Karpas-422 (cell line): ENCODE measurements at regions not wholly inside any gene's neighbourhood (a gene's known extent, or its start where the extent isn't known, plus 50 kb on each side); places are given as distances from the start of the nearest gene placed in this dataset.

Experiments
- DNase-seq: peaks from one replicate; pipeline ENCODE4 v3.0.0-alpha.2; 2015
- H2AFZ ChIP-seq: fragments of 200-600 bp; sonication (generic); 2 replicates; pipeline ENCODE4 v1.6.1; 2014; ENCODE audit warnings: antibody characterized with exemption, low read length, mixed read lengths
- H3K27ac ChIP-seq: fragments of 200-600 bp; sonication (generic); 2 replicates; pipeline ENCODE4 v1.5.1; 2014; ENCODE audit warnings: mild to moderate bottlenecking, low read length, moderate library complexity
- H3K27me3 ChIP-seq: fragments of 200-600 bp; sonication (generic); 2 replicates; pipeline ENCODE4 v1.6.1; 2014; ENCODE audit warnings: low read length, mixed read lengths
- H3K36me3 ChIP-seq: fragments of 200-600 bp; sonication (generic); 2 replicates; pipeline ENCODE4 v1.6.1; 2014; ENCODE audit warnings: low read length, mixed read lengths; ENCODE audit not compliant: insufficient read depth
- H3K4me1 ChIP-seq: fragments of 200-600 bp; sonication (generic); 2 replicates; pipeline ENCODE4 v1.6.1; 2014; ENCODE audit warnings: mild to moderate bottlenecking, low read length, mixed read lengths
- H3K4me2 ChIP-seq: fragments of 200-600 bp; sonication (generic); 2 replicates; pipeline ENCODE4 v1.6.1; 2014; ENCODE audit warnings: low read length, low read depth, mild to moderate bottlenecking; ENCODE audit not compliant: poor library complexity, severe bottlenecking
- H3K4me3 ChIP-seq: fragments of 200-600 bp; sonication (generic); 2 replicates; pipeline ENCODE4 v1.5.1; 2014; ENCODE audit warnings: mild to moderate bottlenecking, antibody characterized with exemption, low read length, mixed read lengths
- H3K79me2 ChIP-seq: fragments of 200-600 bp; sonication (generic); 2 replicates; pipeline ENCODE4 v1.6.1; 2014; ENCODE audit warnings: mild to moderate bottlenecking, low read length, mixed read lengths
- H3K9ac ChIP-seq: fragments of 200-600 bp; sonication (generic); 2 replicates; pipeline ENCODE4 v1.6.0; 2014; ENCODE audit warnings: low read length
- H3K9me2 ChIP-seq: fragments of 200-600 bp; sonication (generic), shearing (Covaris generic); replicated peaks from 2 replicates; pipeline ENCODE4 v1.6.0; 2014; ENCODE audit warnings: mild to moderate bottlenecking, low read length, moderate library complexity; ENCODE audit not compliant: insufficient read depth
- H3K9me3 ChIP-seq: fragments of 300-700, 200-600 bp; sonication (generic); 2 replicates; pipeline ENCODE4 v1.6.1; 2014; ENCODE audit warnings: low read length, mixed read lengths
- H4K20me1 ChIP-seq: fragments of 200-600 bp; sonication (generic); 2 replicates; pipeline ENCODE4 v1.6.1; 2014; ENCODE audit warnings: mild to moderate bottlenecking, antibody characterized with exemption, low read length, low read depth; ENCODE audit not compliant: insufficient read depth

- Histone ChIP-seq H3K4me3 (no peak overlapping the region), H3K4me1 (no peaks in the 10 kb centered on the region), H3K9ac (no peak overlapping the region), H3K36me3 (peaks cover 7% of the 10 kb centered on the region; the same call in 1 of the 2 replicates), H3K27me3 (0 out of 2 replicates have a peak, but pooled peaks cover 5% of the 10 kb centered on the region), H4K20me1 (no peaks in the 10 kb centered on the region), H3K9me2 (no peaks in the 10 kb centered on the region), H3K79me2 (no peaks in the 10 kb centered on the region), H3K27ac (no peak overlapping the region), H2AFZ (no peak overlapping the region), H3K4me2 (no peak overlapping the region), H3K9me3 (peaks cover 14% of the 10 kb centered on the region)
- no peak for DNase-seq
Measured at GRCh38 chr14:104496095-104496494, 83.5 kb upstream of the C14orf180 start.

DNA sequence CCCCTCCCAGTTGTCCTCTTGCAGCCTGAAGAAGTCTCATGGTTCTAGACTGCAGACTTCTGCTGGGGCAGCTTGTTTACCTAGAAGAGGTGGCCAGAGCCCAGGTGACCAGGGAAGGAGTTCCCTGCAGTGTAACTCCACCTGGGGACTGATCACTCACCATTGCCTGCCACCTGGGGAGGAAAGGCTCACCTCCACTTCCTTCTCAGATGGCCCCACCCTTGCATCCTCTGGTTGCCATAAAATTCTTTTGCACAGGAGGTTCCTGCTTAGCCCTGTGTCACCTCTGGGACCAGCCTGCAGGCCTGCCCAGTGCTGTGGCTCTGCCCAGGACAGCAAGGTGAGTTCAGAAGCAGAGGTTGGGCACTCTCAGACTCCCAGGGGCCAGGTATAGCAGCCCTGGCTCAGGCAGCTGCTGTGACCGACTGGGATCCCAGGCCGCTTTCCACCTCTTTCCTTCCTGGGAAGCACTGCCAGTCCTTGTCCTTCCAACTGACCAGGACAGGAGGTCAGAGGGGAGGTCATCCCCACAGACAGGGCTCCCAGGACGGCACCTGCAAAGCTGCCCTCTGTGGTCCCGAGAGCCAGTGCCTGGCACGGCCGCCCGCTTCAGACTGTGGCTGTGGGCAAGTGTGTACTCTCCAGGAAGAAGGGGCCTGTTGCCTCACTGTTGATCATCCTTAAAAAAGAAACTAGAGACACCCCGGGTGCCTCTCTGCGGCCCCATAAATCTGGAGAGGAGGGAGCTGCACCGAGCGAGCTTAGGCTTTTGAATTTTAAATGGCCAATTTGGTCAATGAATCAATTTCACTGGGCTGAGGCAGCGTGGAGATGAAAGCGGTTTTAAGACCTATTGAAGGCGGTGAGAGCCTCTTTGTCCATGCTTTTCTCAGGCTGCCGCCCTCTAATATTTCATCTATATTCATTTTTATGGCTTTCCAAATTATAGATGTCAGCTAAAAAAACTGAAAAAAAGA, 79.5 kb upstream of the C14orf180 start:
- H3K79me2 ChIP-seq, result no peaks in the 10 kb centered on the region
- no peaks in the 10 kb centered on the region for H4K20me1 ChIP-seq
- peaks cover 1% of the 10 kb centered on the region; the same call in 1 of the 2 replicates for H3K36me3 ChIP-seq
- H3K27me3 ChIP-seq, result 0 out of 2 replicates have a peak, but pooled peaks cover under 1% of the 10 kb centered on the region
- H2AFZ ChIP-seq, result no peak overlapping the region
- peaks cover 9% of the 10 kb centered on the region for H3K9me3 ChIP-seq
- H3K4me2 ChIP-seq, result no peak overlapping the region
- H3K9me2 ChIP-seq, result no peaks in the 10 kb centered on the region
- H3K9ac ChIP-seq, result no peak overlapping the region
- H3K4me3 ChIP-seq, result no peak overlapping the region
- no peak overlapping the region for H3K27ac ChIP-seq
- peaks cover 3% of the 10 kb centered on the region; the same call in 1 of the 2 replicates for H3K4me1 ChIP-seq
- no peak for DNase-seq

GRCh38 chr14:104502060-104502459, 77.5 kb upstream of the C14orf180 start:
- no peaks in the 10 kb centered on the region; the same call in 1 of the 2 replicates for H4K20me1 ChIP-seq
- H2AFZ ChIP-seq, result no peak overlapping the region
- H3K9me2 ChIP-seq, result no peaks in the 10 kb centered on the region
- DNase-seq, result no peak
- peaks cover 22% of the 10 kb centered on the region for H3K4me1 ChIP-seq
- no peaks in the 10 kb centered on the region for H3K36me3 ChIP-seq
- no peak overlapping the region for H3K9ac ChIP-seq
- no peak overlapping the region for H3K27ac ChIP-seq
- no peak overlapping the region for H3K4me3 ChIP-seq
- H3K9me3 ChIP-seq, result no peaks in the 10 kb centered on the region
- no peaks in the 10 kb centered on the region for H3K79me2 ChIP-seq
- H3K4me2 ChIP-seq, result no peak overlapping the region
- no peaks in the 10 kb centered on the region for H3K27me3 ChIP-seq

- Histone ChIP-seq H4K20me1 (no peaks in the 10 kb centered on the region; the same call in 1 of the 2 replicates), H3K9ac (no peak overlapping the region), H3K9me2 (no peaks in the 10 kb centered on the region), H3K36me3 (no peaks in the 10 kb centered on the region), H2AFZ (no peak overlapping the region), H3K4me2 (no peak overlapping the region), H3K79me2 (no peaks in the 10 kb centered on the region), H3K4me1 (peaks cover 34% of the 10 kb centered on the region), H3K27me3 (no peaks in the 10 kb centered on the region), H3K27ac (no peak overlapping the region), H3K9me3 (no peaks in the 10 kb centered on the region), H3K4me3 (no peak overlapping the region)
- no peak for DNase-seq
Measured at GRCh38 chr14:104503691-104504090, 75.9 kb upstream of the C14orf180 start.

DNA sequence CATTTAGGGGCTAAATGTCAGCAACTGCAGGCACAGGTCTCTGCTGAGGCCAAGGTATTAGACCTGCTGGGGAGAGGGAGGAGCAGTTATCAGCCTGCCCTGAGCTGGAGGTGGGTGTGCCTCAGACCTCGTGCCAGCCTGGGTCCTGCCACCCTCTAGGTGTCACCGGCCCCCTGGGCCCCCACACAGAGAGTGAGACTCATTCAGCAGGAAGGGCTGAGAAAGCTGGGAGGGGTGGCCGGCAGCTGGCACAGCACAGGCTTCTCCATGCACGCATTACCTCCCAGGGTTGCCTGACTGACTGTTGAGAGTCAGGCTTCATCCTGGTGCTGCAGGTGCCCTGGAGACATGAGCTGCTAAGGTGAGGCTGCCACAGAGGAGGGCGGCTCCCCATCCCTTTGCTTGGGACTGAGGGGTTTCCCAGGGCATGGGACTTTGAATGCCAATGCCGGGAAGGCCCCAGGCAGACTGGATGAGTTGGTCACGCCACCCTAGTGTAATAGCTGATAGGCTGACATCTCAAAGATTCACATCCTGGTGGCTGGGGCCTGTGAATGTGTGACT, 75.3 kb upstream of the C14orf180 start:
- H3K27me3 ChIP-seq, result no peaks in the 10 kb centered on the region
- H3K9ac ChIP-seq, result no peak overlapping the region
- no peaks in the 10 kb centered on the region for H3K9me2 ChIP-seq
- no peak overlapping the region for H3K4me3 ChIP-seq
- H3K9me3 ChIP-seq, result no peaks in the 10 kb centered on the region
- H3K79me2 ChIP-seq, result no peaks in the 10 kb centered on the region
- no peak overlapping the region for H3K4me2 ChIP-seq
- peaks cover 34% of the 10 kb centered on the region for H3K4me1 ChIP-seq
- DNase-seq, result no peak
- H3K36me3 ChIP-seq, result peaks cover 4% of the 10 kb centered on the region; the same call in 1 of the 2 replicates
- H3K27ac ChIP-seq, result no peak overlapping the region
- H2AFZ ChIP-seq, result no peak overlapping the region
- no peaks in the 10 kb centered on the region; the same call in 1 of the 2 replicates for H4K20me1 ChIP-seq

GRCh38 chr14:104505085-104506074, 74.2 kb upstream of the C14orf180 start:
- H3K4me2 ChIP-seq, result no peak overlapping the region
- H3K27ac ChIP-seq, result no peak overlapping the region
- no peaks in the 10 kb centered on the region for H3K9me2 ChIP-seq
- no peaks in the 10 kb centered on the region for H3K27me3 ChIP-seq
- no peak for DNase-seq
- H3K9ac ChIP-seq, result no peak overlapping the region
- peaks cover 38% of the 10 kb centered on the region for H3K4me1 ChIP-seq
- H3K79me2 ChIP-seq, result no peaks in the 10 kb centered on the region
- no peak overlapping the region for H2AFZ ChIP-seq
- H4K20me1 ChIP-seq, result no peaks in the 10 kb centered on the region; the same call in 1 of the 2 replicates
- peaks cover 4% of the 10 kb centered on the region; the same call in 1 of the 2 replicates for H3K36me3 ChIP-seq
- H3K9me3 ChIP-seq, result no peaks in the 10 kb centered on the region
- no peak overlapping the region for H3K4me3 ChIP-seq

GRCh38 chr14:104506461-104507253, 72.9 kb upstream of the C14orf180 start:
- H3K9me3 ChIP-seq, result no peaks in the 10 kb centered on the region
- H3K9ac ChIP-seq, result 0 out of 2 replicates have a peak overlapping the region, but pooled peaks have one; percentile 4
- H4K20me1 ChIP-seq, result no peaks in the 10 kb centered on the region; the same call in 1 of the 2 replicates
- no peak overlapping the region for H2AFZ ChIP-seq
- H3K4me2 ChIP-seq, result no peak overlapping the region
- no peaks in the 10 kb centered on the region for H3K9me2 ChIP-seq
- H3K79me2 ChIP-seq, result no peaks in the 10 kb centered on the region
- DNase-seq, result no peak
- H3K4me3 ChIP-seq, result no peak overlapping the region
- peaks cover 50% of the 10 kb centered on the region for H3K4me1 ChIP-seq
- H3K36me3 ChIP-seq, result peaks cover 4% of the 10 kb centered on the region; the same call in 1 of the 2 replicates
- no peak overlapping the region for H3K27ac ChIP-seq
- no peaks in the 10 kb centered on the region for H3K27me3 ChIP-seq
